Naive B cell (primary cell): ENCODE measurements at regions not wholly inside any gene's neighbourhood (a gene's known extent, or its start where the extent isn't known, plus 50 kb on each side); places are given as distances from the start of the nearest gene placed in this dataset.
"Not testable (repeated sequence)": the region's sequence is repeated elsewhere in the genome, so short reads cannot be mapped to it uniquely, and the experiment has no call there.

ENCODE experiments used
- ATAC-seq, 2 donors: fragments of 150-1000 bp; cut with Tn5 transposase; 2 replicates each; pipeline ENCODE4 v1.10.0; 2021; ENCODE audit warnings: low read depth in 2 of 2, mild to moderate bottlenecking in 2 of 2, moderate library complexity in 2 of 2
- DNase-seq: peaks from one replicate; pipeline ENCODE4 v3.0.0; 2022
- H3K27ac Mint-ChIP-seq, 6 donors: one replicate each; pipeline ENCODE4 v1.8.0; 2020 to 2022; ENCODE audit warnings: mild to moderate bottlenecking in 6 of 6, mixed read lengths in 6 of 6, moderate library complexity in 5 of 6, inconsistent platforms in 2 of 6
- H3K27me3 Mint-ChIP-seq, 3 donors: one replicate each; pipeline ENCODE4 v1.8.0; 2021 to 2022; ENCODE audit warnings: mixed read lengths in 3 of 3, mild to moderate bottlenecking in 1 of 3
- H3K36me3 Mint-ChIP-seq, 2 donors: one replicate each; pipeline ENCODE4 v1.8.0; 2020 to 2022; ENCODE audit warnings: mixed read lengths in 2 of 2, inconsistent platforms in 1 of 2, mild to moderate bottlenecking in 1 of 2
- H3K4me1 Mint-ChIP-seq, 3 donors: one replicate each; pipeline ENCODE4 v1.8.0; 2020 to 2022; ENCODE audit warnings: mixed read lengths in 3 of 3, inconsistent platforms in 1 of 3, mild to moderate bottlenecking in 1 of 3, moderate library complexity in 1 of 3
- H3K4me3 Mint-ChIP-seq, 8 donors: one replicate each; pipeline ENCODE4 v1.8.0; 2020 to 2022; ENCODE audit warnings: mild to moderate bottlenecking in 8 of 8, mixed read lengths in 8 of 8, moderate library complexity in 8 of 8, inconsistent platforms in 2 of 8
- H3K9me3 Mint-ChIP-seq, 7 donors: one replicate each; pipeline ENCODE4 v1.8.0; 2020 to 2022; ENCODE audit warnings: mixed read lengths in 7 of 7, mild to moderate bottlenecking in 5 of 7, inconsistent platforms in 2 of 7, moderate library complexity in 1 of 7

GRCh38 chr6:17218023-17218748 lies 63.0 kb upstream of the RBM24 start:
- Mint-ChIP-seq H3K4me3 (no peak overlapping the region), H3K4me1 (no peaks in the 10 kb centered on the region), H3K27ac (no peak overlapping the region), H3K9me3 (peaks cover 0 to 18% (median 2%) of the 10 kb centered on the region in 7 donors), H3K27me3 (no peaks in the 10 kb centered on the region), H3K36me3 (no peaks in the 10 kb centered on the region)
- DNase-seq (no peak), ATAC-seq (no peak)

DNA sequence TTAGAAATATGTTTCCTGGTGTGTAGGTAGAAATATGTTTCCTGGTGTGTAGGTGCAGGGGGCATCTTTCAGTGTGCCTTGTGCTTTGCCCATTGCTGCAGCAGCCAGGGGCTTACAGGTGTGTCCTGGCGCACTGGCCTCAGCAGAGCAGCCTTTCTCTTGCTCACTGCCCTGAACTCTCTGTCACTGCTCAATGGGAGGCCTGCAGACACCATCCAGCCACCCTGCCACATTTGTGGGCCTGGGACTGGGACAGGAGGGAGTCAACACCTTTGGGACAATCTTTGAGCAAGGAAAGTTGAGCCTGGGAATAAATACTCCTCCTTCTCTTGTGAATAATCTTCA lies 62.4 kb upstream of the RBM24 start:
- Mint-ChIP-seq H3K4me1 (no peaks in the 10 kb centered on the region), H3K4me3 (no peak overlapping the region), H3K36me3 (no peaks in the 10 kb centered on the region), H3K9me3 (peaks cover 0 to 18% (median 2%) of the 10 kb centered on the region in 7 donors), H3K27ac (no peak overlapping the region), H3K27me3 (no peaks in the 10 kb centered on the region)
- ATAC-seq (no peak), DNase-seq (no peak)

DNA sequence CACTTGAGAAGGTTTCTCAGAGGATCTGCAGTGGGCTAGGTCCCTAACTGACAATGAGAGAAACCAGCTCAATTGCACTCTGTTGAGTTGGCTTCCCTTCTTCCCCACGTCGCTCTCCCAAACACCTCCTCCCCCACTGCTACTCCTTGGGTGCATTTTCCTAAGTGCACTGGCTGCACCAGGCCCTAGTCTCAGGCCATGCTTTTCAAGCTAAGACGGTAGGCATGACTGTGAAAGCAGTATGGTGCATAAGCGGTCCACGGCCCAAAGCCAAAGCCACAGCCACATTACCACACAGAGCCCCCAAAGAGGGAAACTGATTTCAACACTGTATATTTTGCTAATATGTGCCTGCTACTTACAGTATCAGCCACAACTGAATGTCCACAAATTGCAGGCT lies 62.1 kb upstream of the RBM24 start:
- ATAC-seq (no peak), DNase-seq (no peak)
- Mint-ChIP-seq H3K4me1 (no peaks in the 10 kb centered on the region), H3K36me3 (no peaks in the 10 kb centered on the region), H3K27me3 (no peaks in the 10 kb centered on the region), H3K9me3 (peaks cover 0 to 19% (median 2%) of the 10 kb centered on the region in 7 donors), H3K27ac (no peak overlapping the region), H3K4me3 (no peak overlapping the region)

DNA sequence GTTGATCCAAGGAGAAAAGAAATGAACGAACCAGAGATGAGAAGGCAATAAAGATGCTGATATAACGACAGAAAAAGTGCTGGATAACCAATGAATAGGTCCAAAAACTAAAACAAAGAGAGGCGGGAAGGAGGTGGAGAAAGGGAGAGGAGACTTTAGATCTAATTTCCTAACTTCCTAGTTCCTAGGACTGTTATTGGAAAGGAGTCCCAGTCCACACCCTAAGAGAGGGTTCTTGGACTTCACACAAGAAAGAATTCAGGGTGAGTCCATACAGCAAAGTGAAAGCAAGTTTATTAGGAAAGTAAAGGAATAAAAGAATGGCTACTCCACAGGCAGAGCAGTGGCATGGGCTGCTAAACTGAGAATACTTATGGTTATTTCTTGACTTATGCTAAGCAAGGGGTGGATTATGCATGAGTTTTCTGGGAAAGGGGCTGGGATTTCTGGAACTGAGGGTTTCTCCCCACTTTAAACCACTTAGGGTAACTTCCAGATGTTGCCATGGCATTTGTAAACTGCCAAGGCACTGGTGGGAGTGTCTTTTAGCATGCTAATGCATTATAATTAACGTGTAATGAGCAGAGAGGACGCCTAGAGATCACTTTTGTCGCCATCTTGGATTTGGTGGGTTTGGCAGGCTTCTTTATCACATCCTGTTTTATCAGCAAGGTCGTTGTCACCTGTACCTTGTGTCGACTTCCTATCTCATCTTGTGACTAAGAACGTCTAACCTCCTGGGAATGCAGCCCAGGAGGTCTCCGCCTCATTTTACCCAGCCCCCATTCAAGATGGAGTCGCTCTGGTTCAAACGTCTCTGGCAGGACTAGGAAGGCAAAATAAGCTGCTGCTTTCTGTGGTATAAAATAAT lies 60.9 kb upstream of the RBM24 start:
- Mint-ChIP-seq H3K27ac (peak overlapping the region in 1 of 6 donors; percentile 21), H3K27me3 (no peaks in the 10 kb centered on the region), H3K4me1 (no peaks in the 10 kb centered on the region), H3K4me3 (no peak overlapping the region), H3K36me3 (no peaks in the 10 kb centered on the region), H3K9me3 (peaks cover 0 to 27% (median 5%) of the 10 kb centered on the region in 7 donors)
- ATAC-seq: no peak
- DNase-seq: no peak

- H3K4me1 Mint-ChIP-seq: no peaks in the 10 kb centered on the region
- H3K4me3 Mint-ChIP-seq: peak overlapping the region in 1 of 8 donors; percentile 2
- H3K9me3 Mint-ChIP-seq: peaks cover 0 to 18% (median 6%) of the 10 kb centered on the region in 7 donors
- ATAC-seq (no peak), DNase-seq (no peak)
- no peak overlapping the region for H3K27ac Mint-ChIP-seq
- no peaks in the 10 kb centered on the region for H3K27me3 Mint-ChIP-seq
- no peaks in the 10 kb centered on the region for H3K36me3 Mint-ChIP-seq
Measured at GRCh38 chr6:17224056-17224455, 57.1 kb upstream of the RBM24 start.

- peaks cover 0 to 18% (median 6%) of the 10 kb centered on the region in 7 donors for H3K9me3 Mint-ChIP-seq
- H3K36me3 Mint-ChIP-seq, H3K27me3 Mint-ChIP-seq, H3K27ac Mint-ChIP-seq, DNase-seq, H3K4me3 Mint-ChIP-seq, ATAC-seq, H3K4me1 Mint-ChIP-seq: not testable (repeated sequence)
Measured at GRCh38 chr6:17224501-17224900, 56.7 kb upstream of the RBM24 start.

GRCh38 chr6:17225767-17226630 lies 55.2 kb upstream of the RBM24 start:
- Mint-ChIP-seq H3K4me1 (no peaks in the 10 kb centered on the region), H3K9me3 (peaks cover 0 to 15% (median 6%) of the 10 kb centered on the region in 7 donors), H3K4me3 (no peak overlapping the region), H3K36me3 (no peaks in the 10 kb centered on the region), H3K27ac (no peak overlapping the region), H3K27me3 (no peaks in the 10 kb centered on the region)
- no peak for ATAC-seq
- no peak for DNase-seq

DNA sequence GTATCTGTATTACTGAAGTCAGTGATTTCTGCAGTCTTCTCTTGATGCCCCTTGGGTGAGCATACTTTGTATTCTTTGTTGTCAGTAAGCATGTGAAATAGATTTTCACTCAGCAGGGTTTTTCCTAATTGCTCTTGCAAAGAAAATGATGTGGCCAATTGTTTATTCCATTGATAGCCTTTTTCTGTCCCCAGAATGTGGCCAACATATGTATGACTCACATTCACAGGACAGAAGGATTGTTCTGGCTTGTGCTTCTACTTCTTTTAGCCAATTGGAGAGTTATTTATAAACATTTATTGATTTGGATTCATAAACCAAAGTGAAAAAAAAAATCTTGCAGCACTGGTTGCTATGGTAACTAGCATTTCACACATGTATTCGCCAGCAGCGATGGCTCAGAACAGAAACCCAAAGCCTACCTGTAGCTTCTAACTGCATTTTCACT lies 54.4 kb upstream of the RBM24 start:
- ATAC-seq: no peak
- no peak overlapping the region for H3K4me3 Mint-ChIP-seq
- no peak for DNase-seq
- H3K4me1 Mint-ChIP-seq: no peaks in the 10 kb centered on the region
- H3K9me3 Mint-ChIP-seq: peaks cover under 1 to 17% (median 6%) of the 10 kb centered on the region in 7 donors
- H3K36me3 Mint-ChIP-seq: peaks cover 0 to 2% of the 10 kb centered on the region in 2 donors
- H3K27me3 Mint-ChIP-seq: peaks cover 0 to under 1% (median 0%) of the 10 kb centered on the region in 3 donors
- H3K27ac Mint-ChIP-seq: no peak overlapping the region

DNA sequence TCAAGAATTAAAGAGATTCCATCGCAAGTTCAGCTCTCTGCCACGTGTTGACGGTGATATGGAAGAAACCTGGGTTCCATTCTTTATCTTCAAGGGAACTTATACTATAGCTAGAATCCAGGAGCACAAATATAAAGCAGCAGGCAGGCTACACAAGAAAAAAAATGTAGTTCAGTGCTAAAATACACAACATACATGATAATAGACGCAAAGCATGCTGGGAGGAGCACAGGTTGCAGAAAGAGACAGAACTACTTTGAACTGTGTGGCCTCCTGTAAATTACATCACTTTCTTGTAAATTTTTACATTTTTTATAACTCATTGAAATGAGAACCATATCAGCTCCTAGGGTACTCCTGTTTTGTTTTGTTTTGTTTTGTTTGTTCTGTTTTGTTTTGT lies 53.8 kb upstream of the RBM24 start:
- no peak for ATAC-seq
- Mint-ChIP-seq H3K4me3 (no peak overlapping the region), H3K4me1 (no peaks in the 10 kb centered on the region), H3K9me3 (peaks cover 2 to 18% (median 6%) of the 10 kb centered on the region in 7 donors), H3K36me3 (peaks cover 0 to 7% of the 10 kb centered on the region in 2 donors), H3K27me3 (peaks cover 0 to 4% (median 0%) of the 10 kb centered on the region in 3 donors), H3K27ac (no peak overlapping the region)
- DNase-seq: no peak
